ENCODE measurements at regions not wholly inside any gene's neighbourhood (a gene's known extent, or its start where the extent isn't known, plus 50 kb on each side); places are given as distances from the start of the nearest gene placed in this dataset.
"Not testable (repeated sequence)": the region's sequence is repeated elsewhere in the genome, so short reads cannot be mapped to it uniquely, and the experiment has no call there.

DNA sequence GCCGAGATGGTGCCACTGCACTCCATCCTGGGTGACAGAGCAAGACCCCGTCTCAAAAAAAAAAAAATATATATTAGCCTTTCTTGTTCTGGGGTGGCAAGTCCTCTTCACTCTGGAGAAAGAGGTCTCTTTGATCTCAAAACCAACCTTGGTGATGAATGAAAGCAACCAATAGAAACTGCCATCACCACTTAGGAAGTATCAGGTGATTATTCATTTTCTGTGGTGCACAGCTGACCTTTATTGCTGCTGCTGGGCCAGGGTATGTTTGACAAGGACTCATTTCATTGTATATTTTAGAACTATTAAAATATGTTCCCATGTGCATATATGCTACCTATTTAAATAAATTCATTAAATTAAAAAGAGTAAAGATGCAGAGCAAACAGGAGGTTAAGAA lies 76.0 kb upstream of the KIT start:
- no peak for DNase-seq (ENCODE audit: low spot score)

- DNase-seq (ENCODE audit: low spot score) = no peak
These were observed 72.3 kb upstream of the KIT start for GRCh38 chr4:54585321-54586000.

GRCh38 chr4:54586320-54586955 lies 71.3 kb upstream of the KIT start:
- DNase-seq (ENCODE audit: low spot score) = no peak

- no peak for DNase-seq (ENCODE audit: low spot score)
These were observed 70.5 kb upstream of the KIT start for GRCh38 chr4:54587107-54587891.

DNA sequence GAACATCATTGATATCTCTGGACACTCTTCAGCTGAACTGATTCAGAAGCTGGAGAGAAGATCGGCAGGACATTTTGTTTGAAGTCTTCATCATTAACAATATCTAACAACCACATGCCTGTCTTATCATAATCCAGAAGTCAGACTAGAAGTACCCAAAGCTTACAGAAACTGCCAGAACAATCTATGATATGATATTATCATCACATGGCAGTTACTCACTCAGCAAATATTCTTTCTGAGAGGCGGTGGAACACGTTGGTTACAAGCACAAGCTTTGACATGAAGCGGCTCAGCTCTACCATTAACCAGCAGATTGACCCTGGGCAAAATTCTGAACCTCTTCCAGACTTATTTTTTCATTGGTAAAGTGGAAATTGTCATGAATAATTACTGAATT lies 69.4 kb upstream of the KIT start:
- DNase-seq (ENCODE audit: low spot score) = no peak

DNA sequence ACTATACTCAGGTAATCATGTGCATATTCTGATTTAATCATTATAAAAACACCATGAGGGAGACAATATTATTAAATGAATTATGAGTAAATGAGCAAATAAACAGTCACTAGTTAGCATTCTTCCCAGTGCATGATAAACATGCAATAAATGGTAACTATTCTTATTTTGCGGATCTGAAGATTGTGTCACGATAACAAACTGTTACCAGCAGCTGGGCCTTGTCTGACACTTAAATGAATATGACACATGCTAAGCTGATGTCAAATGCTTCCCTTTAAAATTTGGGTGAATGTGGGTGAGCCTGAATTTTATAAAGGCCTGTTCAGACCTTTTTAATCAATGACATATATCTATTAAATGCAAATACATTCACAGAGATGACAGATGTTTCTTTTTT lies 68.2 kb upstream of the KIT start:
- no peak for DNase-seq (ENCODE audit: low spot score)

DNA sequence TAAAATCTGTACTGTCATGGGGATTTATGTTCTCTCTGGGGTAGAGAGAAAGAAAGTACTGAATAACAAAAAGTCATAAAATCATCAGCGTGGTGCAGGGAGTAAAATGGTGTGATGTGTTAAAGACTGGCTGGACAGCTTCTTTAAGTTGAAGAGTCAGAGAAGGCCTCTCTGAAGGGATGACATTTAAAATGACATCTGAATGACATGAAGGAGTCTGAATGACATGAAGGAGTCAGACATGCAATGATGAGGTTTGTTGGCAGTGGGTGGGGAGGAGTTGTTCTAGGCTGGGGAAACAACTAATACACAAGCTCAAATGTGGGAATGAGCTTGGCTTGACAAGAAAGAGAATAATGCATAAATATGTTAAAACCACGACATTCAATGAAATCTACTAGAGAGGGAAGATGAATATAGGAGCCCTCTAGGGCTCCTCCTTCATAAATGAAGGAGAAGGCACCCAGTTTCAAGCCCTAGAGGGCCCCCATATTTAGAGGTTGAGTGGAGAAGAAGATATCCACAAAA lies 63.9 kb upstream of the KIT start:
- DNase-seq (ENCODE audit: low spot score) = no peak

DNA sequence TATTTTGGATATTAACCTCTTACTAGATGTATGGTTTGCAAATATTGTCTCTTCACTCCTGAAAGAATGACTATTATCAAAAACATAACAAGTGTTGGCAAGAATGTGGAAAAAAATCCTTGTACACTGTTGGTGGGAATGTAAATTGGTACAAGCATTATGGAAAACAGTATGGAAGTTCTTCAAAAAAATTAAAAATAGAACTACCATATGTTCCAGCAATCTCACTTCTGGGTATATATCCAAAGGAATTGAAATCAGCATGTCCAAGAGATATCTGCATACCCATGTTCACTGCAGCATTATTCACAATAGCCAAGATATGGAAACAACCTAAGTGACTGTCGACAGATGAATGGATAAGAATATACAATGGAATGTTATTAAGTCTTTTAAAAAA lies 61.6 kb upstream of the KIT start:
- DNase-seq (ENCODE audit: low spot score) = no peak

DNA sequence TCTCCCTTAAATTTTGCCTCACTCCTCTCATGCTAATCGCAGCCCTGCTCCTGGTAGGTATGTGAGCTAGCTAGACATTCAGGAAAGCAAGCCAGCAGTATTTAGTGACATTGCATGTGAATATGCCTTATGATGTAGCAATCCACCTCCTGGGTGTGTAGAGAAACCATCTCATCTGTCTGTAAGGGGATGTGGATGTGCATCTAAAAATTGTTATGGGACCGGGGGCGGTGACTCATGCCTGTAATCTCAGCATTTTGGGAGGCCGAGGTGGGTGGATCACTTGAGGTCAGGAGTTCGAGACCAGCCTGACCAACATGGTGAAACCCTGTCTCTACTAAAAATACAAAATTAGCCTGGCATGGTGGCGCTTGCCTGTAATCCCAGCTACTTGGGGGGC lies 60.1 kb upstream of the KIT start:
- not testable (repeated sequence) for DNase-seq (ENCODE audit: low spot score)

- not testable (repeated sequence) for DNase-seq (ENCODE audit: low spot score)
These were observed 55.6 kb upstream of the KIT start for GRCh38 chr4:54602175-54602574.

DNA sequence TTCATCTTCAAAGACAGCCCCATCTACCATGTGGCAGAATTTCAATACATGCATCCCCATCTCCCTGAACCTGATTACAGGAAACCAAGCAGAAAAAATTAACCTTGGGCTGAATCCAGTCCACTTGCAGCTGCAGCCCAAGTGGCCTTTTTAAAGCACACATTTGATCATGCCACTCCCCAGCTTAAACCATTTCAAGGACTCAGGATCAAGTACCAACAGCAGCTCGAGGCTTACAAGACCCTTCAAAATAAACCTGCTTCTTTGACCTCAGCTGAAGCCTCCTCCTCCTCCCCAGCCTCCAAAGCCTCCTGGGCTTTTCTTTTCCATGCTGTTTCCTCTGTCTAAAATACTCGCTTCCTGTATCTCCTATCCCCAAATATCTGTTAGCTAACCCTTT lies 50.7 kb upstream of the KIT start:
- DNase-seq (ENCODE audit: low spot score) = no peak

GRCh38 chr4:54607521-54607920 lies 50.2 kb upstream of the KIT start:
- DNase-seq (ENCODE audit: low spot score) = no peak
